ENCODE measurements at regions not wholly inside any gene's neighbourhood (a gene's known extent, or its start where the extent isn't known, plus 50 kb on each side); places are given as distances from the start of the nearest gene placed in this dataset.

DNA sequence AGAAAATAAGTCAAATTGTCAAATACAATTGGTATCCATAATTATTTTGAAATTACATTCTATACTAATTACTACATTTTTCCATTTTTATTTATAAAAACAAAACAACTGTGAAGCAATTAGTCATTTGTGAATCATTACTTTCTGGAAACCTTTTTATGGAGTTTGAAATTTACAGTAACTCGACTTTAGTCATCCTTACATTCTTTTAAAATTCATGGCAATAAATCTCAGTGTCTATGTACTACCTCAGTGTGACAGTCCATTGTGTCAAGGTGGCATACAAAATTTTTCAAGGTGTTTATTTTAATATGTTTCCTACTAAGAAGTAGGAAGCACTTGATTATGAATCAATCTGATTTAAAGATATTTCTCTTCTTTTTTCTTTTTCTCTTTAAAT, 1949.4 kb upstream of the RAG2 start:
- DNase-seq (ENCODE audit: low spot score) = no peak
- Mint-ChIP-seq H3K36me3 (peaks cover 34% of the 10 kb centered on the region), H3K27me3 (ENCODE audit: low read depth) (peaks cover 4% of the 10 kb centered on the region; the same call in 1 of the 2 replicates), H3K27ac (no peak overlapping the region), H3K9me3 (peaks cover 70% of the 10 kb centered on the region), H3K4me3 (no peak overlapping the region), H3K4me1 (no peaks in the 10 kb centered on the region)
- ChIA-PET POLR2A (no interaction called here), CTCF (no interaction called here)
- TF ChIP-seq ZNF416 (CRISPR knock-in tag; IDR thresholded peaks at IDR 0.05) (no peak), PRRX2 (CRISPR knock-in tag; IDR thresholded peaks at IDR 0.05) (no peak), SP1 (CRISPR knock-in tag; conservative IDR thresholded peaks at IDR 0.05) (no peak), KAT7 (CRISPR knock-in tag; IDR thresholded peaks at IDR 0.05; ENCODE audit: borderline replicate concordance) (no peak), FOXJ3 (CRISPR knock-in tag; IDR thresholded peaks at IDR 0.05; ENCODE audit: borderline replicate concordance) (no peak), GABPB1 (CRISPR knock-in tag; IDR thresholded peaks at IDR 0.05) (no peak), JUN (CRISPR knock-in tag; IDR thresholded peaks at IDR 0.05) (no peak), ZNF671 (CRISPR knock-in tag; IDR thresholded peaks at IDR 0.05) (no peak)
- TF ChIP-seq, protein P1, sequence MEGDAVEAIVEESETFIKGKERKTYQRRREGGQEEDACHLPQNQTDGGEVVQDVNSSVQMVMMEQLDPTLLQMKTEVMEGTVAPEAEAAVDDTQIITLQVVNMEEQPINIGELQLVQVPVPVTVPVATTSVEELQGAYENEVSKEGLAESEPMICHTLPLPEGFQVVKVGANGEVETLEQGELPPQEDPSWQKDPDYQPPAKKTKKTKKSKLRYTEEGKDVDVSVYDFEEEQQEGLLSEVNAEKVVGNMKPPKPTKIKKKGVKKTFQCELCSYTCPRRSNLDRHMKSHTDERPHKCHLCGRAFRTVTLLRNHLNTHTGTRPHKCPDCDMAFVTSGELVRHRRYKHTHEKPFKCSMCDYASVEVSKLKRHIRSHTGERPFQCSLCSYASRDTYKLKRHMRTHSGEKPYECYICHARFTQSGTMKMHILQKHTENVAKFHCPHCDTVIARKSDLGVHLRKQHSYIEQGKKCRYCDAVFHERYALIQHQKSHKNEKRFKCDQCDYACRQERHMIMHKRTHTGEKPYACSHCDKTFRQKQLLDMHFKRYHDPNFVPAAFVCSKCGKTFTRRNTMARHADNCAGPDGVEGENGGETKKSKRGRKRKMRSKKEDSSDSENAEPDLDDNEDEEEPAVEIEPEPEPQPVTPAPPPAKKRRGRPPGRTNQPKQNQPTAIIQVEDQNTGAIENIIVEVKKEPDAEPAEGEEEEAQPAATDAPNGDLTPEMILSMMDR (IDR thresholded peaks at IDR 0.05) = no peak
- TF ChIP-seq, protein P2, sequence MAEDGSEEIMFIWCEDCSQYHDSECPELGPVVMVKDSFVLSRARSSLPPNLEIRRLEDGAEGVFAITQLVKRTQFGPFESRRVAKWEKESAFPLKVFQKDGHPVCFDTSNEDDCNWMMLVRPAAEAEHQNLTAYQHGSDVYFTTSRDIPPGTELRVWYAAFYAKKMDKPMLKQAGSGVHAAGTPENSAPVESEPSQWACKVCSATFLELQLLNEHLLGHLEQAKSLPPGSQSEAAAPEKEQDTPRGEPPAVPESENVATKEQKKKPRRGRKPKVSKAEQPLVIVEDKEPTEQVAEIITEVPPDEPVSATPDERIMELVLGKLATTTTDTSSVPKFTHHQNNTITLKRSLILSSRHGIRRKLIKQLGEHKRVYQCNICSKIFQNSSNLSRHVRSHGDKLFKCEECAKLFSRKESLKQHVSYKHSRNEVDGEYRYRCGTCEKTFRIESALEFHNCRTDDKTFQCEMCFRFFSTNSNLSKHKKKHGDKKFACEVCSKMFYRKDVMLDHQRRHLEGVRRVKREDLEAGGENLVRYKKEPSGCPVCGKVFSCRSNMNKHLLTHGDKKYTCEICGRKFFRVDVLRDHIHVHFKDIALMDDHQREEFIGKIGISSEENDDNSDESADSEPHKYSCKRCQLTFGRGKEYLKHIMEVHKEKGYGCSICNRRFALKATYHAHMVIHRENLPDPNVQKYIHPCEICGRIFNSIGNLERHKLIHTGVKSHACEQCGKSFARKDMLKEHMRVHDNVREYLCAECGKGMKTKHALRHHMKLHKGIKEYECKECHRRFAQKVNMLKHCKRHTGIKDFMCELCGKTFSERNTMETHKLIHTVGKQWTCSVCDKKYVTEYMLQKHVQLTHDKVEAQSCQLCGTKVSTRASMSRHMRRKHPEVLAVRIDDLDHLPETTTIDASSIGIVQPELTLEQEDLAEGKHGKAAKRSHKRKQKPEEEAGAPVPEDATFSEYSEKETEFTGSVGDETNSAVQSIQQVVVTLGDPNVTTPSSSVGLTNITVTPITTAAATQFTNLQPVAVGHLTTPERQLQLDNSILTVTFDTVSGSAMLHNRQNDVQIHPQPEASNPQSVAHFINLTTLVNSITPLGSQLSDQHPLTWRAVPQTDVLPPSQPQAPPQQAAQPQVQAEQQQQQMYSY (CRISPR knock-in tag; IDR thresholded peaks at IDR 0.05) = no peak
- TF ChIP-seq, protein P3, sequence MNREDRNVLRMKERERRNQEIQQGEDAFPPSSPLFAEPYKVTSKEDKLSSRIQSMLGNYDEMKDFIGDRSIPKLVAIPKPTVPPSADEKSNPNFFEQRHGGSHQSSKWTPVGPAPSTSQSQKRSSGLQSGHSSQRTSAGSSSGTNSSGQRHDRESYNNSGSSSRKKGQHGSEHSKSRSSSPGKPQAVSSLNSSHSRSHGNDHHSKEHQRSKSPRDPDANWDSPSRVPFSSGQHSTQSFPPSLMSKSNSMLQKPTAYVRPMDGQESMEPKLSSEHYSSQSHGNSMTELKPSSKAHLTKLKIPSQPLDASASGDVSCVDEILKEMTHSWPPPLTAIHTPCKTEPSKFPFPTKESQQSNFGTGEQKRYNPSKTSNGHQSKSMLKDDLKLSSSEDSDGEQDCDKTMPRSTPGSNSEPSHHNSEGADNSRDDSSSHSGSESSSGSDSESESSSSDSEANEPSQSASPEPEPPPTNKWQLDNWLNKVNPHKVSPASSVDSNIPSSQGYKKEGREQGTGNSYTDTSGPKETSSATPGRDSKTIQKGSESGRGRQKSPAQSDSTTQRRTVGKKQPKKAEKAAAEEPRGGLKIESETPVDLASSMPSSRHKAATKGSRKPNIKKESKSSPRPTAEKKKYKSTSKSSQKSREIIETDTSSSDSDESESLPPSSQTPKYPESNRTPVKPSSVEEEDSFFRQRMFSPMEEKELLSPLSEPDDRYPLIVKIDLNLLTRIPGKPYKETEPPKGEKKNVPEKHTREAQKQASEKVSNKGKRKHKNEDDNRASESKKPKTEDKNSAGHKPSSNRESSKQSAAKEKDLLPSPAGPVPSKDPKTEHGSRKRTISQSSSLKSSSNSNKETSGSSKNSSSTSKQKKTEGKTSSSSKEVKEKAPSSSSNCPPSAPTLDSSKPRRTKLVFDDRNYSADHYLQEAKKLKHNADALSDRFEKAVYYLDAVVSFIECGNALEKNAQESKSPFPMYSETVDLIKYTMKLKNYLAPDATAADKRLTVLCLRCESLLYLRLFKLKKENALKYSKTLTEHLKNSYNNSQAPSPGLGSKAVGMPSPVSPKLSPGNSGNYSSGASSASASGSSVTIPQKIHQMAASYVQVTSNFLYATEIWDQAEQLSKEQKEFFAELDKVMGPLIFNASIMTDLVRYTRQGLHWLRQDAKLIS (CRISPR knock-in tag; IDR thresholded peaks at IDR 0.05; ENCODE audit: borderline replicate concordance) = no peak
- TF ChIP-seq, protein P4, sequence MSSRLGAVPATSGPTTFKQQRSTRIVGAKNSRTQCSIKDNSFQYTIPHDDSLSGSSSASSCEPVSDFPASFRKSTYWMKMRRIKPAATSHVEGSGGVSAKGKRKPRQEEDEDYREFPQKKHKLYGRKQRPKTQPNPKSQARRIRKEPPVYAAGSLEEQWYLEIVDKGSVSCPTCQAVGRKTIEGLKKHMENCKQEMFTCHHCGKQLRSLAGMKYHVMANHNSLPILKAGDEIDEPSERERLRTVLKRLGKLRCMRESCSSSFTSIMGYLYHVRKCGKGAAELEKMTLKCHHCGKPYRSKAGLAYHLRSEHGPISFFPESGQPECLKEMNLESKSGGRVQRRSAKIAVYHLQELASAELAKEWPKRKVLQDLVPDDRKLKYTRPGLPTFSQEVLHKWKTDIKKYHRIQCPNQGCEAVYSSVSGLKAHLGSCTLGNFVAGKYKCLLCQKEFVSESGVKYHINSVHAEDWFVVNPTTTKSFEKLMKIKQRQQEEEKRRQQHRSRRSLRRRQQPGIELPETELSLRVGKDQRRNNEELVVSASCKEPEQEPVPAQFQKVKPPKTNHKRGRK (CRISPR knock-in tag; IDR thresholded peaks at IDR 0.05; ENCODE audit: borderline replicate concordance) = no peak
- ATAC-seq = no peak

DNA sequence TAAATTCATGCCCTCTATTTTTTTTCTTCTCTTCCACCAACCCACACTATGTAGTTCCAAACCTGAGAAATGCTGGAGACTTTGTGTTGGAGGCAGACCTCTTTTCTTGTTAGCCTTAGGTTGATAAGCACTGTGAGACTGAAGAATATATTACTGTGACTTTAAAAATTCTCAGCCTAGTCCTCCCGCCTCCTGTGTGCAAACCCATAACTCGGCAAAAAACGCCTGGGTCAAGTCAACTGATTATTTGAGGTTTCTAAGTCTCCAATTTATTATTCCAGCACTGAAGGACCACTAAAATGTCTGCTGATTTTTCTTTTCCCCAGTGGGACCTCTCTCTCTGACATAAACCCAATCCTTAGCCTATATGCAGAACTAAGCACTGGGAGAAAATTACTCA, 1946.0 kb upstream of the RAG2 start:
- no peak overlapping the region for H3K27ac Mint-ChIP-seq
- H3K27me3 Mint-ChIP-seq (ENCODE audit: low read depth) = no peaks in the 10 kb centered on the region
- no peak overlapping the region for H3K4me3 Mint-ChIP-seq
- DNase-seq (ENCODE audit: low spot score) = no peak
- H3K4me1 Mint-ChIP-seq = no peaks in the 10 kb centered on the region
- POLR2A ChIA-PET = no interaction called here
- no peak for ATAC-seq
- H3K36me3 Mint-ChIP-seq = peaks cover 26% of the 10 kb centered on the region
- peaks cover 68% of the 10 kb centered on the region for H3K9me3 Mint-ChIP-seq
- CTCF ChIA-PET = no interaction called here
- no peak for TF ChIP-seq ETV6 (CRISPR knock-in tag; IDR thresholded peaks at IDR 0.05)
- TF ChIP-seq SP1 (CRISPR knock-in tag; conservative IDR thresholded peaks at IDR 0.05) = no peak
- TF ChIP-seq, protein P5, sequence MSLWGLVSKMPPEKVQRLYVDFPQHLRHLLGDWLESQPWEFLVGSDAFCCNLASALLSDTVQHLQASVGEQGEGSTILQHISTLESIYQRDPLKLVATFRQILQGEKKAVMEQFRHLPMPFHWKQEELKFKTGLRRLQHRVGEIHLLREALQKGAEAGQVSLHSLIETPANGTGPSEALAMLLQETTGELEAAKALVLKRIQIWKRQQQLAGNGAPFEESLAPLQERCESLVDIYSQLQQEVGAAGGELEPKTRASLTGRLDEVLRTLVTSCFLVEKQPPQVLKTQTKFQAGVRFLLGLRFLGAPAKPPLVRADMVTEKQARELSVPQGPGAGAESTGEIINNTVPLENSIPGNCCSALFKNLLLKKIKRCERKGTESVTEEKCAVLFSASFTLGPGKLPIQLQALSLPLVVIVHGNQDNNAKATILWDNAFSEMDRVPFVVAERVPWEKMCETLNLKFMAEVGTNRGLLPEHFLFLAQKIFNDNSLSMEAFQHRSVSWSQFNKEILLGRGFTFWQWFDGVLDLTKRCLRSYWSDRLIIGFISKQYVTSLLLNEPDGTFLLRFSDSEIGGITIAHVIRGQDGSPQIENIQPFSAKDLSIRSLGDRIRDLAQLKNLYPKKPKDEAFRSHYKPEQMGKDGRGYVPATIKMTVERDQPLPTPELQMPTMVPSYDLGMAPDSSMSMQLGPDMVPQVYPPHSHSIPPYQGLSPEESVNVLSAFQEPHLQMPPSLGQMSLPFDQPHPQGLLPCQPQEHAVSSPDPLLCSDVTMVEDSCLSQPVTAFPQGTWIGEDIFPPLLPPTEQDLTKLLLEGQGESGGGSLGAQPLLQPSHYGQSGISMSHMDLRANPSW (CRISPR knock-in tag; conservative IDR thresholded peaks at IDR 0.05; ENCODE audit: low read depth) = no peak
- TF ChIP-seq, protein P6, sequence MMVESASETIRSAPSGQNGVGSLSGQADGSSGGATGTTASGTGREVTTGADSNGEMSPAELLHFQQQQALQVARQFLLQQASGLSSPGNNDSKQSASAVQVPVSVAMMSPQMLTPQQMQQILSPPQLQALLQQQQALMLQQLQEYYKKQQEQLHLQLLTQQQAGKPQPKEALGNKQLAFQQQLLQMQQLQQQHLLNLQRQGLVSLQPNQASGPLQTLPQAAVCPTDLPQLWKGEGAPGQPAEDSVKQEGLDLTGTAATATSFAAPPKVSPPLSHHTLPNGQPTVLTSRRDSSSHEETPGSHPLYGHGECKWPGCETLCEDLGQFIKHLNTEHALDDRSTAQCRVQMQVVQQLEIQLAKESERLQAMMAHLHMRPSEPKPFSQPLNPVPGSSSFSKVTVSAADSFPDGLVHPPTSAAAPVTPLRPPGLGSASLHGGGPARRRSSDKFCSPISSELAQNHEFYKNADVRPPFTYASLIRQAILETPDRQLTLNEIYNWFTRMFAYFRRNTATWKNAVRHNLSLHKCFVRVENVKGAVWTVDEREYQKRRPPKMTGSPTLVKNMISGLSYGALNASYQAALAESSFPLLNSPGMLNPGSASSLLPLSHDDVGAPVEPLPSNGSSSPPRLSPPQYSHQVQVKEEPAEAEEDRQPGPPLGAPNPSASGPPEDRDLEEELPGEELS (CRISPR knock-in tag; IDR thresholded peaks at IDR 0.05) = no peak
- no peak for TF ChIP-seq ATF1 (CRISPR knock-in tag; IDR thresholded peaks at IDR 0.05)
- TF ChIP-seq CBFB (CRISPR knock-in tag; IDR thresholded peaks at IDR 0.05; ENCODE audit: low read depth) = no peak
- TF ChIP-seq NR3C1 (CRISPR knock-in tag; conservative IDR thresholded peaks at IDR 0.05; ENCODE audit: low read depth) = no peak
- TF ChIP-seq, protein P7, sequence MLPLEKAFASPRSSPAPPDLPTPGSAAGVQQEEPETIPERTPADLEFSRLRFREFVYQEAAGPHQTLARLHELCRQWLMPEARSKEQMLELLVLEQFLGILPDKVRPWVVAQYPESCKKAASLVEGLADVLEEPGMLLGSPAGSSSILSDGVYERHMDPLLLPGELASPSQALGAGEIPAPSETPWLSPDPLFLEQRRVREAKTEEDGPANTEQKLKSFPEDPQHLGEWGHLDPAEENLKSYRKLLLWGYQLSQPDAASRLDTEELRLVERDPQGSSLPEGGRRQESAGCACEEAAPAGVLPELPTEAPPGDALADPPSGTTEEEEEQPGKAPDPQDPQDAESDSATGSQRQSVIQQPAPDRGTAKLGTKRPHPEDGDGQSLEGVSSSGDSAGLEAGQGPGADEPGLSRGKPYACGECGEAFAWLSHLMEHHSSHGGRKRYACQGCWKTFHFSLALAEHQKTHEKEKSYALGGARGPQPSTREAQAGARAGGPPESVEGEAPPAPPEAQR (CRISPR knock-in tag; IDR thresholded peaks at IDR 0.05) = no peak

Data from WTC11 (cell line).